K562 (cell line): ENCODE measurements at regions not wholly inside any gene's neighbourhood (a gene's known extent, or its start where the extent isn't known, plus 50 kb on each side); places are given as distances from the start of the nearest gene placed in this dataset.
A peak's percentile ranks its signal among the peaks of the same experiment; 100 is the strongest.

Experiments
- ATAC-seq: fragments of 200-7000 bp; cut with Tn5 transposase; 3 replicates; pipeline ENCODE4 v1.9.1; 2020; ENCODE audit warnings: moderate library complexity
- BruUV-seq: library from RNA; stranded (reverse); fragments of 400-500 nt; replicated peaks from 2 replicates; lab custom pipeline; 2021; lab: Mats Ljungman, UMichigan
- CTCF ChIA-PET: fragments of 300-600 bp; formaldehyde crosslinking; extraction: SDS; loops from one replicate; lab custom pipeline; 2021; ENCODE audit warnings: low intra/inter-chr PET ratio; lab: Yijun Ruan, JAX
- POLR2A ChIA-PET: fragments of 300-600, 350-650 bp; sonication (Branson Sonifier 250); formaldehyde crosslinking; extraction: SDS; loops from one replicate; lab custom pipeline; 2021; ENCODE audit warnings: antibody characterized with exemption, inconsistent platforms; lab: Yijun Ruan, JAX
- DNase-seq, 4 experiments: peaks; one replicate each; pipeline versions ENCODE4 v3.0.0 to v3.0.0-alpha.2; 2011 to 2018; ENCODE audit warnings: low spot score in 3 of 4, mixed read lengths in 3 of 4; ENCODE audit errors: extremely low read depth in 1 of 4
- FAIRE-seq: peaks from 2 replicates; lab custom pipeline; 2011; peaks lifted over from hg19 to GRCh38; lab: Jason Lieb, UNC
- H2AFZ ChIP-seq: 2 replicates; pipeline ENCODE4 v1.6.0; 2011; ENCODE audit warnings: low read depth, low read length, control low read depth, inconsistent platforms
- H3K27ac ChIP-seq: fragments of 200-600 bp; 3 replicates; pipeline ENCODE4 v1.8.0; 2011; ENCODE audit warnings: low read depth, mild to moderate bottlenecking, control low read depth, inconsistent platforms, low read length, moderate library complexity, mixed read lengths; ENCODE audit errors: extremely low read depth
- H3K27me3 ChIP-seq, 2 experiments: fragments of 300-600 bp in 1 of 2; 2 replicates in 1 of 2; 3 replicates in 1 of 2; pipeline versions ENCODE4 v1.6.0 to v1.8.0; 2011; ENCODE audit warnings: inconsistent platforms in 2 of 2, low read length in 2 of 2, mild to moderate bottlenecking in 1 of 2, mixed read lengths in 1 of 2, moderate library complexity in 1 of 2; ENCODE audit not compliant: control insufficient read depth in 2 of 2, insufficient read depth in 2 of 2
- H3K36me3 ChIP-seq: fragments of 300-600 bp; 3 replicates; pipeline ENCODE4 v1.8.0; 2011; ENCODE audit warnings: mild to moderate bottlenecking, low read length, inconsistent platforms; ENCODE audit not compliant: control insufficient read depth, insufficient read depth
- H3K4me1 ChIP-seq, 2 experiments: fragments of 200-600 bp in 1 of 2; replicated peaks in 1 of 2; 2 replicates in 1 of 2; 3 replicates in 1 of 2; pipeline versions ENCODE4 v1.5.1 to v1.8.0; 2011; ENCODE audit warnings: inconsistent platforms in 2 of 2, low read length in 2 of 2, mild to moderate bottlenecking in 1 of 2, mixed read lengths in 1 of 2, moderate library complexity in 1 of 2; ENCODE audit not compliant: control insufficient read depth in 2 of 2, insufficient read depth in 2 of 2
- H3K4me2 ChIP-seq: 2 replicates; pipeline ENCODE4 v1.6.1; 2011; ENCODE audit warnings: low read length, control low read depth, inconsistent platforms, mixed read lengths; ENCODE audit not compliant: insufficient read depth
- H3K4me3 ChIP-seq: fragments of 200-600 bp; sonication (generic), shearing (Covaris generic); 2 replicates; pipeline ENCODE4 v1.5.1; 2016; ENCODE audit warnings: control low read depth, inconsistent platforms
- H3K79me2 ChIP-seq: fragments of 200-600 bp; 3 replicates; pipeline ENCODE4 v1.8.0; 2011; ENCODE audit warnings: low read length, inconsistent platforms; ENCODE audit not compliant: control insufficient read depth, insufficient read depth
- H3K9ac ChIP-seq, 2 experiments: 2 replicates each; pipeline versions ENCODE4 v1.6.0 to v1.6.1; 2011; ENCODE audit warnings: low read depth in 2 of 2, low read length in 2 of 2, control low read depth in 1 of 2, inconsistent platforms in 1 of 2, mild to moderate bottlenecking in 1 of 2, mixed read lengths in 1 of 2; ENCODE audit not compliant: insufficient read depth in 1 of 2
- H3K9me1 ChIP-seq: one replicate; pipeline ENCODE4 v1.6.0; 2011; ENCODE audit warnings: inconsistent platforms, mild to moderate bottlenecking, low read length, moderate library complexity; ENCODE audit not compliant: control insufficient read depth, insufficient read depth
- H3K9me3 ChIP-seq: replicated peaks from 2 replicates; pipeline ENCODE4 v1.5.1; 2011; ENCODE audit warnings: low read depth, low read length, inconsistent platforms; ENCODE audit not compliant: control insufficient read depth, insufficient read depth
- H4K20me1 ChIP-seq: replicated peaks from 2 replicates; pipeline ENCODE4 v1.6.1; 2011; ENCODE audit warnings: low read length, inconsistent platforms, mixed read lengths; ENCODE audit not compliant: control insufficient read depth, insufficient read depth
- ADNP ChIP-seq: fragments of 200-800 bp; sonication (Bioruptor generic); IDR thresholded peaks from 2 replicates; pipeline ENCODE4 v1.6.1; 2016; ENCODE audit warnings: missing genetic modification characterization, missing compliant biosample characterization
- BCL6 ChIP-seq: fragments of 250-450 bp; sonication (Bioruptor Pico); IDR thresholded peaks from 2 replicates; pipeline ENCODE4 v1.4.0; 2020
- GABPB2 ChIP-seq: fragments of 250-450 bp; sonication (Bioruptor Pico); conservative IDR thresholded peaks from 2 replicates; pipeline ENCODE4 v1.5.1; 2021; ENCODE audit warnings: mild to moderate bottlenecking
- HCFC1 ChIP-seq: IDR thresholded peaks from 2 replicates; pipeline ENCODE4 v1.6.1; 2012; ENCODE audit warnings: low read depth, low read length, improper control_type of control experiment
- HDAC1 ChIP-seq, 2 experiments: fragments of 450-650 bp; IDR thresholded peaks; 2 replicates each; pipeline ENCODE4 v1.6.1; 2016 to 2017; ENCODE audit warnings: inconsistent platforms in 1 of 2, mild to moderate bottlenecking in 1 of 2, moderate library complexity in 1 of 2
- KLF10 ChIP-seq: fragments of 250-450 bp; sonication (Bioruptor Pico); IDR thresholded peaks from 2 replicates; pipeline ENCODE4 v1.6.1; 2021; ENCODE audit warnings: matching md5 sums
- NEUROD1 ChIP-seq: fragments of 150-350 bp; IDR thresholded peaks from 2 replicates; pipeline ENCODE4 v1.6.1; 2014; ENCODE audit warnings: borderline replicate concordance, low read length, low read depth; ENCODE audit not compliant: partially characterized antibody
- POLR3A ChIP-seq: IDR thresholded peaks from 2 replicates; pipeline ENCODE4 v1.6.1; 2011; ENCODE audit warnings: borderline replicate concordance, mild to moderate bottlenecking, moderate library complexity; ENCODE audit not compliant: insufficient read length, insufficient read depth; ENCODE audit errors: extremely low read depth
- RFX5 ChIP-seq: IDR thresholded peaks from 2 replicates; pipeline ENCODE4 v1.6.1; 2011; ENCODE audit warnings: low read depth, mild to moderate bottlenecking, improper control_type of control experiment, low read length
- SAFB ChIP-seq: fragments of 200-400 bp; formaldehyde crosslinking; IDR thresholded peaks from 2 replicates; pipeline ENCODE4 v1.6.1; 2017; ENCODE audit warnings: low read depth, low read length, borderline replicate concordance
- SMARCE1 ChIP-seq: fragments of 450-650 bp; IDR thresholded peaks from 2 replicates; pipeline ENCODE4 v1.7.1; 2016; ENCODE audit warnings: mild to moderate bottlenecking
- TAF7 ChIP-seq: fragments of 450-650 bp; IDR thresholded peaks from 2 replicates; pipeline ENCODE4 v1.6.1; 2016; ENCODE audit warnings: missing genetic modification characterization, missing compliant biosample characterization
- in situ Hi-C: fragments of 300-500 bp; cut with MboI; formaldehyde crosslinking; loops from 4 replicates; pipeline ENCODE4 v1.15.0; 2018; ENCODE audit warnings: inconsistent platforms, mixed read lengths
- intact Hi-C: fragments of 100-400 bp; cut with micrococcal nuclease; formaldehyde crosslinking; loops from 2 replicates; pipeline ENCODE4 v1.14.2; 2022
- TF ChIP-seq, protein P1 (sequence below): fragments of 450-650 bp; IDR thresholded peaks from 2 replicates; pipeline ENCODE4 v1.6.1; 2018; ENCODE audit not compliant: partially characterized antibody

- DNase-seq (peak in 1 of 4 experiments; percentile 8), ATAC-seq (no peak), FAIRE-seq (no peak)
- no TSS peak for BruUV-seq
- Histone ChIP-seq H4K20me1 (no peaks in the 10 kb centered on the region), H3K4me3 (no peak overlapping the region), H3K27ac (no peak overlapping the region), H3K27me3 (no peaks in the 10 kb centered on the region), H3K9me1 (no peaks in the 10 kb centered on the region), H3K4me2 (no peak overlapping the region), H3K9ac (no peak overlapping the region), H3K4me1 (peaks cover 5 to 14% of the 10 kb centered on the region in 2 experiments; a peak in 3 of 5 replicates), H2AFZ (no peak overlapping the region), H3K36me3 (no peaks in the 10 kb centered on the region), H3K9me3 (no peaks in the 10 kb centered on the region), H3K79me2 (no peaks in the 10 kb centered on the region)
- intact Hi-C loops: no loop called here
- in situ Hi-C loops: no loop called here
- ChIA-PET CTCF (no interaction called here), POLR2A (no interaction called here)
- TF ChIP-seq KLF10 (CRISPR knock-in tag): no peak
- TF ChIP-seq, protein P1, sequence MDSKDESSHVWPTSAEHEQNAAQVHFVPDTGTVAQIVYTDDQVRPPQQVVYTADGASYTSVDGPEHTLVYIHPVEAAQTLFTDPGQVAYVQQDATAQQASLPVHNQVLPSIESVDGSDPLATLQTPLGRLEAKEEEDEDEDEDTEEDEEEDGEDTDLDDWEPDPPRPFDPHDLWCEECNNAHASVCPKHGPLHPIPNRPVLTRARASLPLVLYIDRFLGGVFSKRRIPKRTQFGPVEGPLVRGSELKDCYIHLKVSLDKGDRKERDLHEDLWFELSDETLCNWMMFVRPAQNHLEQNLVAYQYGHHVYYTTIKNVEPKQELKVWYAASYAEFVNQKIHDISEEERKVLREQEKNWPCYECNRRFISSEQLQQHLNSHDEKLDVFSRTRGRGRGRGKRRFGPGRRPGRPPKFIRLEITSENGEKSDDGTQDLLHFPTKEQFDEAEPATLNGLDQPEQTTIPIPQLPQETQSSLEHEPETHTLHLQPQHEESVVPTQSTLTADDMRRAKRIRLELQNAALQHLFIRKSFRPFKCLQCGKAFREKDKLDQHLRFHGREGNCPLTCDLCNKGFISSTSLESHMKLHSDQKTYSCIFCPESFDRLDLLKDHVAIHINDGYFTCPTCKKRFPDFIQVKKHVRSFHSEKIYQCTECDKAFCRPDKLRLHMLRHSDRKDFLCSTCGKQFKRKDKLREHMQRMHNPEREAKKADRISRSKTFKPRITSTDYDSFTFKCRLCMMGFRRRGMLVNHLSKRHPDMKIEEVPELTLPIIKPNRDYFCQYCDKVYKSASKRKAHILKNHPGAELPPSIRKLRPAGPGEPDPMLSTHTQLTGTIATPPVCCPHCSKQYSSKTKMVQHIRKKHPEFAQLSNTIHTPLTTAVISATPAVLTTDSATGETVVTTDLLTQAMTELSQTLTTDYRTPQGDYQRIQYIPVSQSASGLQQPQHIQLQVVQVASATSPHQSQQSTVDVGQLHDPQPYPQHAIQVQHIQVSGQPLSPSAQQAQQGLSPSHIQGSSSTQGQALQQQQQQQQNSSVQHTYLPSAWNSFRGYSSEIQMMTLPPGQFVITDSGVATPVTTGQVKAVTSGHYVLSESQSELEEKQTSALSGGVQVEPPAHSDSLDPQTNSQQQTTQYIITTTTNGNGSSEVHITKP: no peak
- TF ChIP-seq SMARCE1: no peak
- no peak for TF ChIP-seq SAFB
- no peak for TF ChIP-seq GABPB2
- TF ChIP-seq TAF7: no peak
- TF ChIP-seq RFX5: no peak
- no peak for TF ChIP-seq HCFC1
- TF ChIP-seq NEUROD1: no peak
- no peak for TF ChIP-seq BCL6
- no peak for TF ChIP-seq POLR3A
- no peak for TF ChIP-seq HDAC1 (IDR thresholded peaks at IDR 0.05)
- TF ChIP-seq ADNP (tag): no peak
Observed at GRCh38 chr1:121587777-121588176, 403.0 kb downstream of the SRGAP2C start.
